CMK (cell line): ENCODE measurements at regions not wholly inside any gene's neighbourhood (a gene's known extent, or its start where the extent isn't known, plus 50 kb on each side); places are given as distances from the start of the nearest gene placed in this dataset.

ENCODE experiments used
- DNase-seq: peaks from one replicate; pipeline ENCODE4 v3.0.0-alpha.2; 2010; ENCODE audit warnings: low read depth

- no peak for DNase-seq
Observed at GRCh38 chr10:113292086-113292485, 260.8 kb upstream of the HABP2 start.

GRCh38 chr10:113292743-113293142 lies 260.1 kb upstream of the HABP2 start:
- DNase-seq, result no peak

GRCh38 chr10:113293167-113293566 lies 259.7 kb upstream of the HABP2 start:
- DNase-seq, result no peak

GRCh38 chr10:113294868-113295267 lies 258.0 kb upstream of the HABP2 start:
- DNase-seq, result no peak

GRCh38 chr10:113297226-113297625 lies 255.6 kb upstream of the HABP2 start:
- no peak for DNase-seq

- no peak for DNase-seq
Observed at GRCh38 chr10:113298616-113299015, 254.2 kb upstream of the HABP2 start.

GRCh38 chr10:113300201-113300600 lies 252.7 kb upstream of the HABP2 start:
- DNase-seq, result no peak

GRCh38 chr10:113300617-113301016 lies 252.2 kb upstream of the HABP2 start:
- DNase-seq, result no peak

GRCh38 chr10:113301342-113301984 lies 251.4 kb upstream of the HABP2 start:
- DNase-seq, result no peak

- DNase-seq, result no peak
Observed at GRCh38 chr10:113302062-113302461, 250.8 kb upstream of the HABP2 start.

- DNase-seq, result no peak
Observed at GRCh38 chr10:113303544-113304146, 249.2 kb upstream of the HABP2 start.

- no peak for DNase-seq
Observed at GRCh38 chr10:113304726-113305125, 248.1 kb upstream of the HABP2 start.

- DNase-seq, result no peak
Observed at GRCh38 chr10:113305871-113306270, 247.0 kb upstream of the HABP2 start.

- no peak for DNase-seq
Observed at GRCh38 chr10:113309791-113310190, 243.1 kb upstream of the HABP2 start.

- no peak for DNase-seq
Observed at GRCh38 chr10:113310347-113310746, 242.5 kb upstream of the HABP2 start.

- DNase-seq, result no peak
Observed at GRCh38 chr10:113313048-113313602, 239.7 kb upstream of the HABP2 start.

- DNase-seq, result no peak
Observed at GRCh38 chr10:113313722-113314121, 239.1 kb upstream of the HABP2 start.

GRCh38 chr10:113316506-113316905 lies 236.3 kb upstream of the HABP2 start:
- DNase-seq, result no peak

GRCh38 chr10:113317489-113317888 lies 235.4 kb upstream of the HABP2 start:
- DNase-seq, result no peak

GRCh38 chr10:113319479-113319878 lies 233.4 kb upstream of the HABP2 start:
- DNase-seq, result no peak

GRCh38 chr10:113320211-113320610 lies 232.6 kb upstream of the HABP2 start:
- DNase-seq, result no peak

- DNase-seq, result no peak
Observed at GRCh38 chr10:113320987-113321386, 231.9 kb upstream of the HABP2 start.

GRCh38 chr10:113322843-113323242 lies 230.0 kb upstream of the HABP2 start:
- no peak for DNase-seq

- no peak for DNase-seq
Observed at GRCh38 chr10:113323985-113324384, 228.9 kb upstream of the HABP2 start.
